ENCODE measurements at regions not wholly inside any gene's neighbourhood (a gene's known extent, or its start where the extent isn't known, plus 50 kb on each side); places are given as distances from the start of the nearest gene placed in this dataset.

GRCh38 chr20:58097943-58098342, 130.5 kb downstream of the ANKRD60 start:
- DNase-seq: no peak
- in situ Hi-C loops (cut with HindIII; ENCODE audit: low pct_ligation_motif_present, low pct_unique_long_range_greater_than_20kb, low sequenced_read_pairs): no loop called here

DNA sequence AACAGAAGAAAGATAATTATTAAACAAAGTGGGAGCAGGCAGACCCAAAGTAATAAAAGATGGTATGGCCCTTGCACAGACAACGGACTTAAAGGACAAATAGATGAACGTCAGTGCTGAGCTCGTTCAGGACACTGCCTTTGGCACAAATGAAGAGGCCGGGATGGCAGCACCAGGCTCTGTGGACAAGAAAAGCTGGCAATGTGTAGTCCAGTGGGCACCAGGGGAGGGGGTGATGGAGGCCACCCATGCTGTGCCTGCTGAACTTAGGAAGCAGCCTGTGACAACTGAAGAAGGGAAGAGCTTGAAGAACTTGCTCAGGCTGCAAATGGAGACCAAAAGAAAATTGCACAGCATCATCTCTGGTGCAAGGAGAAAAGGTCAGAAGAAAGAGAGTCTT, 131.0 kb downstream of the ANKRD60 start:
- no peak for DNase-seq
- in situ Hi-C loops (cut with HindIII; ENCODE audit: low pct_ligation_motif_present, low pct_unique_long_range_greater_than_20kb, low sequenced_read_pairs): no loop called here

- no peak for DNase-seq
- in situ Hi-C loops (cut with HindIII; ENCODE audit: low pct_ligation_motif_present, low pct_unique_long_range_greater_than_20kb, low sequenced_read_pairs): no loop called here
These were observed 131.5 kb downstream of the ANKRD60 start for GRCh38 chr20:58096880-58097423.

DNA sequence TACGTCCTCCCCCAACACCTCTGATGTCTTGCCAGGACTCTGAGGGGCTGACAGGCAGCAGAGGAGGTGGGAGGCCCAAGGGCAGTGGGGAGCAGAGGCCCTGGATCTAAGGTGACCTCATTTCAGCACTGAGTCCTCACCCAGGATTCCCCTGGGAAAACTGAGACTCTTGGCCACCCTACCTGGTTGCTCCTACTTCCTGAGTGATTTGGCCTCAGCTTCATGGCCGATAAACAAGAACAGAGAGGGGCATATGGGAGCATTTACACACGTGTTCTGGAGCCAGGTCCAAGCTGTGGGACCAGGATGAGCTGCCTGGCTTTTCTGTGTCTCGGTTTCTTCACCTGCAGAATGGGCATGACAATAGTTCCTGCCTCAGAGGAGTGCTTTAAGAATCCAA, 133.8 kb downstream of the ANKRD60 start:
- no peak for DNase-seq
- in situ Hi-C loops (cut with HindIII; ENCODE audit: low pct_ligation_motif_present, low pct_unique_long_range_greater_than_20kb, low sequenced_read_pairs): no loop called here

- no peak for DNase-seq
- in situ Hi-C loops (cut with HindIII; ENCODE audit: low pct_ligation_motif_present, low pct_unique_long_range_greater_than_20kb, low sequenced_read_pairs): no loop called here
These were observed 134.3 kb downstream of the ANKRD60 start for GRCh38 chr20:58094160-58094559.

- in situ Hi-C loops (cut with HindIII; ENCODE audit: low pct_ligation_motif_present, low pct_unique_long_range_greater_than_20kb, low sequenced_read_pairs): no loop called here
- DNase-seq: no peak
These were observed 135.6 kb downstream of the ANKRD60 start for GRCh38 chr20:58092871-58093270.

DNA sequence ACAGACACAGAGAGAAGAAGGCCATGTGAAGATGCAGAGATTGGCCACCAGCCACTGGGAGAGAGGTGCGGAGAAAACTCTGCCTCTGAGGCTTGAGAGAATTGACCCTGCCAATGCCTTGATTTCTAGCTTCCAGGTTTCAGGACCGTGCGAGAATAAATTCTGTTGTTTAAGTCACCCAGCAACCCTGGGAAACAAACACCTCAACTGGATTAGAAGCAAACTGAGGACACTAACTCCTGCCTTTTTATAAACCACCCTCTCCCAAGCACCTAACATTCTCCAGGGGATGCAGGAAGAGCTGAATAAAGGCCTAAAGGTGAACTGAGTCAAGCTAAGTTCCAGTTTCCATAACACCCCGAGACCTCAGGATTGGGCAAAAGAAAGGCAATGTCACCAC, 136.1 kb downstream of the ANKRD60 start:
- in situ Hi-C loops (cut with HindIII; ENCODE audit: low pct_ligation_motif_present, low pct_unique_long_range_greater_than_20kb, low sequenced_read_pairs): no loop called here
- DNase-seq: no peak

DNA sequence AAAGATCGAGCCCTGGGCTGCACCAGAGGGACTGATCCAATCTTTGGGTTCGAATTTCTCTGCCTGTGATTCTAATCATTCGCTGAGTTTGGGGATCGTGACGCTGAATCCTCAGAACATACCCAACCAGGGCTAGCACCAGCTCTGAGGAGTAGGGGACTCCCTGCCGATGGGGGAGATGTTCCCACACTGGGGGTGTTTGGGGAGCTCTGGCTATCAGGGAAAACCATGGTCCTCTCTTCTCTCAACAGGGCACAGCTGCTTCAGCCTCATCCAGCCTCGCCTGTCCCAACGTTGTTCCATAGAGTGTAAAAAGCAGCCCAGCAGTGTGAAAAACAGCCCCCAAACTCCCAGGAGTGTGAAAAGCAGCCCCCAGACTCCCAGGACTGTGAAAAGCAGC, 136.6 kb downstream of the ANKRD60 start:
- in situ Hi-C loops (cut with HindIII; ENCODE audit: low pct_ligation_motif_present, low pct_unique_long_range_greater_than_20kb, low sequenced_read_pairs): no loop called here
- no peak for DNase-seq

DNA sequence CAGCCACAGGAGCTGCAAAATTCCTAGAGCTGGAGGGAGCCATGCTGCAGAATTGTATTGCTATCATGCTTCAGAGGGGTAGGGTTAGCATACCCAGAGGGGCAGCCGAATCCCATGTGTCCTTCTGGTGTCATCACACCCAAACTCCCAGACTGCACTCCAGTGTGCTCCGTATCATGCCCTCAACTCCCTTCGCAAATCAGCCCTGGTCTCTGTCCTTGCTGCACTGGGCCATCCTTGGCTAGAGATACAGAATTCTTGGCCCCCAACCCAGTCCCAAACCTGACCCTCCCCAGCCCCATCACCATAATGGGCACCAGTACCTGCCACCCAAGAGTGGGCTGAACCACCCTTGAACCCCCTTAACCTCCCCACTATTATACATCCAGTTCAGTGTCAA, 138.3 kb downstream of the ANKRD60 start:
- in situ Hi-C loops (cut with HindIII; ENCODE audit: low pct_ligation_motif_present, low pct_unique_long_range_greater_than_20kb, low sequenced_read_pairs): no loop called here
- no peak for DNase-seq

DNA sequence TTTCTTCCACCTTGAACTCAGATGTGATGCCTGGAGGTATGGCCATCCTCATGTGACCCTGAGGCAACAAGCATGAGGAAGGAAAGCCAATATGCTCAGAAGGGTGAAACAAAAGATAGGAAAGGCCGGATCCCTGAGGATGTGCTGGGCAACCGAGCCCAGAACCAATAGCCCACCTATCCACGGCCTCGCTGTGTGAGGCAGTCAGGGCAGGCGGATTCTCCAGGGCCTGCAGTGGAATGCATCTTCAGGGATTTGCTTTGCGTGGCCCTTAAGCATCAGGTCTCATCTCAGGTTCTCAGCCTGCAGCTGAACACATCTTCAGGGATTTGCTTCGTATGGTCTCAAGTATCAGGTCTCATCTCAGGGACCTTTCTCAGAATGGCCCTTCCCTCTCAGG, 139.8 kb downstream of the ANKRD60 start:
- in situ Hi-C loops (cut with HindIII; ENCODE audit: low pct_ligation_motif_present, low pct_unique_long_range_greater_than_20kb, low sequenced_read_pairs): no loop called here
- DNase-seq: no peak

DNA sequence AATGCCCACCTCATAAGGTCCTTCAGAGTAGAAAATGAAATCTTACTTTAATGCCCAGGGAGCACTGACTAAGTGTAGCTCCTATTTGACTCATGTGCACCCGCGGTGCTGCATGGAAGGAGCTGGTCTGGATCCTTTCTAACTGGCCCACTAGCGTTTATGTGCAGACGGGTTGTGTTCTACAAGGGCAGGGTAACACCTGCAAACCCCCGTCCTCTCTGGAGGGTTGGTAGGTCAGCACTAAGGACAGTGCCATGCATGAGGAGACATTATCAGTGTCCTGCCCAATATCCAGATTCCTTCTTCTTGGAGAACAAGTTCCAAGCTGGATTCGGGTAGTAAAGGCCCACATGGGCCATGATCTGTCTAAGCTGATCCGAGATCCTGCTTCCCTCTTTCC, 140.3 kb downstream of the ANKRD60 start:
- no peak for DNase-seq
- in situ Hi-C loops (cut with HindIII; ENCODE audit: low pct_ligation_motif_present, low pct_unique_long_range_greater_than_20kb, low sequenced_read_pairs): no loop called here

DNA sequence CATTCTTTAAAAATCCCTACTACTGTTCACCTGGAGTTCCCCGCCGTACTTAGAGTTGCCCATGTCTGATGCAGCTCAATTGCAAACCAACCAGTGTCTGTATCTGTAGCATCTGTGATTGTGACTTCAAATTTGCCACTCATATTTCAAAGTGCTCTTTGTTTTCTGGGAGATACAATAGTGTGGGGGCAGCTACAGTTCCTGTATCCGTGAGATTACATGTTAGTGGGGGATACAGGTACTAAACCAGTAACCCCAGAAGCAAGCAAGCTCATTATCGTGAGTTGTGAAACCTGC, 140.9 kb downstream of the ANKRD60 start:
- no peak for DNase-seq
- in situ Hi-C loops (cut with HindIII; ENCODE audit: low pct_ligation_motif_present, low pct_unique_long_range_greater_than_20kb, low sequenced_read_pairs): no loop called here

- in situ Hi-C loops (cut with HindIII; ENCODE audit: low pct_ligation_motif_present, low pct_unique_long_range_greater_than_20kb, low sequenced_read_pairs): no loop called here
- peak; percentile 22 for DNase-seq
These were observed 141.5 kb downstream of the ANKRD60 start for GRCh38 chr20:58086763-58087561.

DNA sequence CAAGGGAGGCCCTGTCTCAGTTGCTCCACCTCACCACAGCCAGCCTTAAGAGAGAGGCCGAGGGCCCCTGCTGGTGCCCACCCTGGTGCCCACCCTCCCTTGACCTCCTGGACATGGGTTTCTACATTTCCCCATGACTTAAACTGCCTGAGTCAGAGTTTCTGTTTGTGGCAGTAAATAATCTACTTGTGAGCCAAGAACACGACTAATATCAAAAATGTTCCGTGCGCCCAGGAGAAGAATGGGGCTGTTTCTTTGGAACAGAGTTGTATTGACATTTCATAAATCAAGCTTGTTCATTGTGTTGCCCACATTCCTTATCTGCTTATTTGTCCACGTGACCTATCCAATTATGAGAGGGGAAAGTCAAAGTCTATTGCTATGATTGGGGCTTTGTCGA, 143.5 kb downstream of the ANKRD60 start:
- no peak for DNase-seq
- in situ Hi-C loops (cut with HindIII; ENCODE audit: low pct_ligation_motif_present, low pct_unique_long_range_greater_than_20kb, low sequenced_read_pairs): no loop called here

GRCh38 chr20:58084566-58084965, 143.9 kb downstream of the ANKRD60 start:
- no peak for DNase-seq
- in situ Hi-C loops (cut with HindIII; ENCODE audit: low pct_ligation_motif_present, low pct_unique_long_range_greater_than_20kb, low sequenced_read_pairs): no loop called here

DNA sequence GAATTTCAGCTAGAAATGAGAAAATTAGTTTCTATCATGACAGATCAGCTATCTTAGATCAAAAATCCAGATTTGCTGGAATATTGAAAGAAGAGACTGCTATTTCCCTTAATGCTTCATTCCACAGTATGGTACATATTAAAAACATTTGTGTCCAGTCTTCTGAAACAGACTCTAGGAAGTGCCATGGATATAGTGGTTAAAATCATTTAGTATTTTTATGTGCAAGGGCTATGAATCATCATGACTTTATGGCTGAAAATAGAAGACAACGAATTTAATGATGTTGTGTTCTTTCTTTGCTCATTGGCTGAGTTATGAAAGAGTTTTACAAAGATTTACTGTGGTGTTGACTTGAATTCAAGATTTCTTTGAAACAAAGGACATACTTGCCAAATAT, 146.6 kb downstream of the ANKRD60 start:
- no peak for DNase-seq
- in situ Hi-C loops (cut with HindIII; ENCODE audit: low pct_ligation_motif_present, low pct_unique_long_range_greater_than_20kb, low sequenced_read_pairs): no loop called here

GRCh38 chr20:58078741-58079522, 149.5 kb downstream of the ANKRD60 start:
- in situ Hi-C loops (cut with HindIII; ENCODE audit: low pct_ligation_motif_present, low pct_unique_long_range_greater_than_20kb, low sequenced_read_pairs): no loop called here
- no peak for DNase-seq

- no peak for DNase-seq
- in situ Hi-C loops (cut with HindIII; ENCODE audit: low pct_ligation_motif_present, low pct_unique_long_range_greater_than_20kb, low sequenced_read_pairs): no loop called here
These were observed 151.2 kb downstream of the ANKRD60 start for GRCh38 chr20:58077282-58077681.

DNA sequence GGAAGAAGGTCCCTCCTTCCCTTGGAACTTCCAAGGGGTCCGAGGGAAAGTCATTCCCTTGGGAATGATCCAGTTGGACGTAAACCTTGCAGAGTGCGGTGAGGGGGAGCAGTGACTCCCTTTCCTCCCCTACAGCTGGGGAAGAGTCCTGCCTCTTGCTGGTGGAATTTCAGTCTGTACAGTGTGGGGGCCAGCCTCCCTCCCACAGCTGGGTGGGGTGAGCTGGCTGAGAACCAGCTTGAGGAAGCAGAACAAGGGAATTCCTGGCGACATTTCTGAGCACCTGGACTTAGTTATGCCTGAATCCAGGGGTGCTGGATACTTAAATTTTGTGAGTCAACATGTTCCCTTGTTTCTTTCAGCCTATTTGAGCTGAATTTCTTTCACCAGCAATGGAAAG, 152.0 kb downstream of the ANKRD60 start:
- in situ Hi-C loops (cut with HindIII; ENCODE audit: low pct_ligation_motif_present, low pct_unique_long_range_greater_than_20kb, low sequenced_read_pairs): no loop called here
- no peak for DNase-seq
